NCI-H146 treated with DMSO at 0.1 percent for 48 hours (cell line): ENCODE measurements at regions not wholly inside any gene's neighbourhood (a gene's known extent, or its start where the extent isn't known, plus 50 kb on each side); places are given as distances from the start of the nearest gene placed in this dataset.
"Not testable (repeated sequence)": the region's sequence is repeated elsewhere in the genome, so short reads cannot be mapped to it uniquely, and the experiment has no call there.

Source experiments
- DNase-seq: peaks from one replicate; lab custom pipeline; 2025; ENCODE audit not compliant: unreplicated experiment; lab: John Stamatoyannopoulos, UW

GRCh38 chr19:23984911-23985310 is 70.2 kb downstream of the ZNF726 start:
- not testable (repeated sequence) for DNase-seq

GRCh38 chr19:23986623-23987022 is 71.9 kb downstream of the ZNF726 start:
- no peak for DNase-seq

- DNase-seq = peak; percentile 98
Measured at GRCh38 chr19:23991170-23991569, 76.5 kb downstream of the ZNF726 start.

- DNase-seq = no peak
Measured at GRCh38 chr19:23992348-23992747, 77.7 kb downstream of the ZNF726 start.

GRCh38 chr19:23993440-23993839 is 78.8 kb downstream of the ZNF726 start:
- no peak for DNase-seq

GRCh38 chr19:23996549-23996948 is 81.9 kb downstream of the ZNF726 start:
- no peak for DNase-seq

- no peak for DNase-seq
Measured at GRCh38 chr19:23998568-23998967, 83.9 kb downstream of the ZNF726 start.

GRCh38 chr19:23999821-24000610 is 85.3 kb downstream of the ZNF726 start:
- DNase-seq = peak; percentile 95

- DNase-seq = peak; percentile 91
Measured at GRCh38 chr19:24000656-24001055, 86.0 kb downstream of the ZNF726 start.

- DNase-seq = no peak
Measured at GRCh38 chr19:24002256-24002945, 84.6 kb upstream of the ZNF254 start.

- no peak for DNase-seq
Measured at GRCh38 chr19:24003537-24003936, 83.5 kb upstream of the ZNF254 start.

- no peak for DNase-seq
Measured at GRCh38 chr19:24004166-24004565, 82.8 kb upstream of the ZNF254 start.

- DNase-seq = peak; percentile 74
Measured at GRCh38 chr19:24029941-24030636, 56.9 kb upstream of the ZNF254 start.

GRCh38 chr19:24032651-24033050 is 54.3 kb upstream of the ZNF254 start:
- DNase-seq = no peak

- DNase-seq = peak; percentile 94
Measured at GRCh38 chr19:24033301-24033962, 53.6 kb upstream of the ZNF254 start.

- peak; percentile 19 for DNase-seq
Measured at GRCh38 chr19:24033963-24034342, 53.0 kb upstream of the ZNF254 start.

GRCh38 chr19:24035261-24035880 is 51.6 kb upstream of the ZNF254 start:
- DNase-seq = not testable (repeated sequence)
